Peyer's patch (tissue), 4 donors: ENCODE measurements at regions not wholly inside any gene's neighbourhood (a gene's known extent, or its start where the extent isn't known, plus 50 kb on each side); places are given as distances from the start of the nearest gene placed in this dataset.

Experiments used
- CTCF ChIP-seq, 6 experiments: fragments of 450-650 bp in 4 of 6; fragments of 200-600 bp in 2 of 6; sonication (generic) in 1 of 6; IDR thresholded peaks; one replicate each; pipeline ENCODE4 v1.5.1; 2017 to 2019; ENCODE audit warnings: antibody characterized with exemption in 6 of 6, mild to moderate bottlenecking in 3 of 6, moderate library complexity in 1 of 6
- POLR2A ChIP-seq, 2 donors: fragments of 450-650 bp; IDR thresholded peaks; one replicate each; pipeline ENCODE4 v1.5.1; 2017; ENCODE audit warnings: antibody characterized with exemption in 2 of 2, mild to moderate bottlenecking in 2 of 2, moderate library complexity in 2 of 2

GRCh38 chr18:42436222-42436765 is 481.3 kb downstream of the PIK3C3 start:
- TF ChIP-seq CTCF (IDR thresholded peaks at IDR 0.05) (no peak), POLR2A (IDR thresholded peaks at IDR 0.05) (no peak)
